WI38 (cell line): ENCODE measurements at regions not wholly inside any gene's neighbourhood (a gene's known extent, or its start where the extent isn't known, plus 50 kb on each side); places are given as distances from the start of the nearest gene placed in this dataset.

Source experiments
- H3K4me3 ChIP-seq: 2 replicates; pipeline ENCODE4 v1.5.1; 2011; ENCODE audit warnings: low read depth, mild to moderate bottlenecking, control low read depth, low read length
- TF ChIP-seq, protein P1 (sequence below): IDR thresholded peaks from 2 replicates; pipeline ENCODE4 v1.5.1; 2012; ENCODE audit warnings: low read depth, mild to moderate bottlenecking, control low read depth, low read length

DNA sequence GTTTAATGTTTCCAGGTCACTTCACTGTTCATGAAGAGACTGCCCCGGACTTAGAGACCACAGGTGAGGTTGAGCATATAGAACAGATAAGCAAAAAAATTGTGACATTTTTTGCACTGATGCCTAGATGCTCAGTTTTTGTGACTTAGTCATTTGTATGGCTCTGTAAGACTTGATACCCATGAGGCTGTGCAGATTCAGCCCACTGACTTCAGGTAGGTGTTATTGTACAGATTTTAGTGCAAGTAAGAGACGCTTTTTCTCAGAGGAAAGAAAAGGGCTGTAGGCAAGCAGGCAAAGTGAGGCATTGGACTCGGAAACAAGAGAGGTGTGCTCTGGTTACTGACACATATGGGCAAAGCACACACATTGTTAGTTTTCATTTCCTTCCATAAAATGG is 820.1 kb upstream of the SORCS1 start:
- TF ChIP-seq, protein P1, sequence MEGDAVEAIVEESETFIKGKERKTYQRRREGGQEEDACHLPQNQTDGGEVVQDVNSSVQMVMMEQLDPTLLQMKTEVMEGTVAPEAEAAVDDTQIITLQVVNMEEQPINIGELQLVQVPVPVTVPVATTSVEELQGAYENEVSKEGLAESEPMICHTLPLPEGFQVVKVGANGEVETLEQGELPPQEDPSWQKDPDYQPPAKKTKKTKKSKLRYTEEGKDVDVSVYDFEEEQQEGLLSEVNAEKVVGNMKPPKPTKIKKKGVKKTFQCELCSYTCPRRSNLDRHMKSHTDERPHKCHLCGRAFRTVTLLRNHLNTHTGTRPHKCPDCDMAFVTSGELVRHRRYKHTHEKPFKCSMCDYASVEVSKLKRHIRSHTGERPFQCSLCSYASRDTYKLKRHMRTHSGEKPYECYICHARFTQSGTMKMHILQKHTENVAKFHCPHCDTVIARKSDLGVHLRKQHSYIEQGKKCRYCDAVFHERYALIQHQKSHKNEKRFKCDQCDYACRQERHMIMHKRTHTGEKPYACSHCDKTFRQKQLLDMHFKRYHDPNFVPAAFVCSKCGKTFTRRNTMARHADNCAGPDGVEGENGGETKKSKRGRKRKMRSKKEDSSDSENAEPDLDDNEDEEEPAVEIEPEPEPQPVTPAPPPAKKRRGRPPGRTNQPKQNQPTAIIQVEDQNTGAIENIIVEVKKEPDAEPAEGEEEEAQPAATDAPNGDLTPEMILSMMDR, result no peak
- no peak overlapping the region for H3K4me3 ChIP-seq

GRCh38 chr10:107984149-107984548 is 819.6 kb upstream of the SORCS1 start:
- no peak overlapping the region for H3K4me3 ChIP-seq
- TF ChIP-seq, protein P1, result no peak

GRCh38 chr10:107978455-107978854 is 813.9 kb upstream of the SORCS1 start:
- no peak overlapping the region for H3K4me3 ChIP-seq
- TF ChIP-seq, protein P1, result no peak

- TF ChIP-seq, protein P1, result no peak
- no peak overlapping the region for H3K4me3 ChIP-seq
These were observed 807.5 kb upstream of the SORCS1 start for GRCh38 chr10:107971973-107972372.

DNA sequence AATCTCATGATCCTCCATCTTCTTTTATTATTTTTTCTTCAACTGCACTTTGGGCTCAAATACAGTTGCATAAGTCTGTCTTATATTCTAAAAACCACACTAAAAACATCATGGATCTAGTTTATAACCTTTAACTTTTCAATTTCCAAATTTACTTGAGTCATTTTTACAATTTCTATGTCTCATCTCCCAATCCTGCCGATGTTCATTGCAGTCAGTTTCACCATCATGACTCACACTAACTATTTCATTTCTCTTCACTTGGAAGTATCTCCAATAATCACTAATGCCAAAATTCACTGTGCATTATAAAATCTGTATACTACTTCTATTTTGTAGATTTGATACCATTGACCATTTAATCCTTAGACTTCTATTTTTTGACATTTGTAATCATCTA is 806.9 kb upstream of the SORCS1 start:
- no peak overlapping the region for H3K4me3 ChIP-seq
- TF ChIP-seq, protein P1, result no peak

- TF ChIP-seq, protein P1, result no peak
- no peak overlapping the region for H3K4me3 ChIP-seq
These were observed 806.0 kb upstream of the SORCS1 start for GRCh38 chr10:107970512-107970911.

- no peak overlapping the region for H3K4me3 ChIP-seq
- TF ChIP-seq, protein P1, result no peak
These were observed 805.4 kb upstream of the SORCS1 start for GRCh38 chr10:107969936-107970335.
